H1 (cell line): ENCODE measurements at regions not wholly inside any gene's neighbourhood (a gene's known extent, or its start where the extent isn't known, plus 50 kb on each side); places are given as distances from the start of the nearest gene placed in this dataset.

ENCODE experiments used
- CHD7 ChIP-seq: fragments of 300-600 bp; sonication (generic); IDR thresholded peaks from 2 replicates; pipeline ENCODE4 v1.7.1; 2012; ENCODE audit warnings: low read length, moderate library complexity, mild to moderate bottlenecking, inconsistent platforms; ENCODE audit not compliant: insufficient replicate concordance
- HDAC6 ChIP-seq: IDR thresholded peaks from one replicate; pipeline ENCODE4 v1.7.1; 2012; ENCODE audit warnings: low read depth, mild to moderate bottlenecking, inconsistent platforms, low read length, moderate library complexity
- JUN ChIP-seq: IDR thresholded peaks from 2 replicates; pipeline ENCODE4 v1.6.1; 2011; ENCODE audit warnings: low read depth, mild to moderate bottlenecking, improper control_type of control experiment, low read length
- JUND ChIP-seq: IDR thresholded peaks from 2 replicates; pipeline ENCODE4 v1.6.1; 2011; ENCODE audit warnings: mild to moderate bottlenecking, improper control_type of control experiment, low read length
- RBBP5 ChIP-seq: IDR thresholded peaks from 2 replicates; pipeline ENCODE4 v1.7.1; 2012; ENCODE audit warnings: low read depth, mild to moderate bottlenecking, inconsistent platforms, low read length, moderate library complexity, borderline replicate concordance

- TF ChIP-seq CHD7 (no peak), RBBP5 (no peak), HDAC6 (no peak), JUND (no peak), JUN (no peak)
These were observed 54.5 kb downstream of the IRX5 start (continued) for GRCh38 chr16:54985156-54985555.
